Duodenal mucosa (tissue), 2 donors: ENCODE measurements at regions not wholly inside any gene's neighbourhood (a gene's known extent, or its start where the extent isn't known, plus 50 kb on each side); places are given as distances from the start of the nearest gene placed in this dataset.
"Not testable (repeated sequence)": the region's sequence is repeated elsewhere in the genome, so short reads cannot be mapped to it uniquely, and the experiment has no call there.

Experiments
- H3K27ac ChIP-seq: one replicate; pipeline ENCODE4 v1.7.0; 2013; ENCODE audit warnings: low read depth, low read length
- H3K27me3 ChIP-seq, 2 donors: one replicate each; pipeline ENCODE4 v1.7.0; 2013; ENCODE audit warnings: low read length in 2 of 2, control low read depth in 1 of 2; ENCODE audit not compliant: insufficient read depth in 2 of 2, control insufficient read depth in 1 of 2
- H3K36me3 ChIP-seq, 2 donors: one replicate each; pipeline ENCODE4 v1.7.0; 2013; ENCODE audit warnings: low read length in 2 of 2, control low read depth in 1 of 2; ENCODE audit not compliant: insufficient read depth in 2 of 2, control insufficient read depth in 1 of 2
- H3K4me1 ChIP-seq, 2 donors: one replicate each; pipeline ENCODE4 v1.7.0; 2013; ENCODE audit warnings: low read length in 2 of 2, control low read depth in 1 of 2; ENCODE audit not compliant: insufficient read depth in 2 of 2, control insufficient read depth in 1 of 2
- H3K4me3 ChIP-seq, 2 donors: one replicate each; pipeline ENCODE4 v1.7.0; 2013; ENCODE audit warnings: low read length in 2 of 2, low read depth in 1 of 2
- H3K9ac ChIP-seq, 2 donors: one replicate each; pipeline ENCODE4 v1.7.0; 2013; ENCODE audit warnings: low read length in 2 of 2, low read depth in 1 of 2
- H3K9me3 ChIP-seq, 2 donors: one replicate each; pipeline ENCODE4 v1.7.0; 2013; ENCODE audit warnings: low read length in 2 of 2, control low read depth in 1 of 2; ENCODE audit not compliant: control insufficient read depth in 1 of 2

- H3K27ac ChIP-seq = not testable (repeated sequence)
These were observed 549.3 kb upstream of the B3GAT1 start for GRCh38 chr11:134961386-134961785.

GRCh38 chr11:134958870-134959269 is 546.8 kb upstream of the B3GAT1 start:
- Histone ChIP-seq H3K9ac (no peak overlapping the region), H3K4me3 (no peak overlapping the region), H3K27me3 (no peaks in the 10 kb centered on the region), H3K36me3 (no peaks in the 10 kb centered on the region), H3K27ac (no peak overlapping the region), H3K4me1 (no peaks in the 10 kb centered on the region), H3K9me3 (no peaks in the 10 kb centered on the region)

More at GRCh38 chr11:134961386-134961785, 549.3 kb upstream of the B3GAT1 start:
- H3K36me3 ChIP-seq, H3K4me1 ChIP-seq, H3K9ac ChIP-seq, H3K9me3 ChIP-seq, H3K4me3 ChIP-seq, H3K27me3 ChIP-seq: not testable (repeated sequence)

GRCh38 chr11:134958336-134958640 is 546.2 kb upstream of the B3GAT1 start:
- H3K36me3 ChIP-seq = no peaks in the 10 kb centered on the region
- no peak overlapping the region for H3K4me3 ChIP-seq
- H3K4me1 ChIP-seq = no peaks in the 10 kb centered on the region
- no peaks in the 10 kb centered on the region for H3K27me3 ChIP-seq
- H3K9me3 ChIP-seq = no peaks in the 10 kb centered on the region
- no peak overlapping the region for H3K27ac ChIP-seq
- no peak overlapping the region for H3K9ac ChIP-seq

DNA sequence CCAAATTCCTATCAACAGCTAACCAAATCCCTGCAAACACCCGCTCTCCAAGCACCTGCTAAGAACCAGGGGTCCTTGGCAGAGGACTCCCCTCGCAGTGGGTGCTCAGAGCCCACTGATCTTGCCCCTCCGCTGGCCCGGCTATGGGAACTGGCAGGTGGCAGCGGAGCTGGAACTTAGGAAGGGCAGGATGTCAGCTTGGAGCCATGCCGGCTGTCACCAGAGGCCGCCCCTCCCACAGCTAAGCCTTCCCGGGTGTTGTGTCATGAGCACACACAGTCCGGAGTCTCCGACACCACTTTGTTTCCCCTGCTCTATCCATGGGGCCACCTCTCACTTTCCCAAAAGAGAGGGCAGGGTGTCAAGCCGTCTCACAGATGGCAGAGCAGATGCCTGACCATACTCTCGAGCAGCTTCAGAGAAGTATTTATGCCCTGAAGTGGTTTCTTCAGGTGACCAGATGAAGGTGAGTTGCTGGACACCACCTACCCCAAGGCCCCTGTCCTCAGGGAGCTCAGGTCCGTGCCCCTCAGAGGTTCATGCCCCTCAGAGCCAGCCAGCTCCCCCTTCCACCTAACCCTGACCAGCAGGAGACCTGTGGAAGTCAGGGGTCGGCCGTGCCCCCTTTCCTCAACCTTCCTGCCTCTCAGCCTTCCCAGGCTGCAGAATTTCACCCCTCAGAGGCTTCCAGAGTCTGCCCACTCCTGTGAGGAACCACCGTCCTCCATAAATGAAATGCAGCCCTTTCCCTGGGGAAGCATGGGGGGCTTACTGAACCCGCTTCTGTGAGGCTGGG is 545.7 kb upstream of the B3GAT1 start:
- Histone ChIP-seq H3K9me3 (no peaks in the 10 kb centered on the region), H3K27ac (no peak overlapping the region), H3K9ac (no peak overlapping the region), H3K4me1 (no peaks in the 10 kb centered on the region), H3K4me3 (no peak overlapping the region), H3K36me3 (no peaks in the 10 kb centered on the region), H3K27me3 (no peaks in the 10 kb centered on the region)

- Histone ChIP-seq H3K4me3 (no peak overlapping the region), H3K27me3 (no peaks in the 10 kb centered on the region), H3K4me1 (no peaks in the 10 kb centered on the region), H3K36me3 (no peaks in the 10 kb centered on the region), H3K9ac (no peak overlapping the region), H3K9me3 (no peaks in the 10 kb centered on the region), H3K27ac (no peak overlapping the region)
These were observed 544.6 kb upstream of the B3GAT1 start for GRCh38 chr11:134956450-134957210.

DNA sequence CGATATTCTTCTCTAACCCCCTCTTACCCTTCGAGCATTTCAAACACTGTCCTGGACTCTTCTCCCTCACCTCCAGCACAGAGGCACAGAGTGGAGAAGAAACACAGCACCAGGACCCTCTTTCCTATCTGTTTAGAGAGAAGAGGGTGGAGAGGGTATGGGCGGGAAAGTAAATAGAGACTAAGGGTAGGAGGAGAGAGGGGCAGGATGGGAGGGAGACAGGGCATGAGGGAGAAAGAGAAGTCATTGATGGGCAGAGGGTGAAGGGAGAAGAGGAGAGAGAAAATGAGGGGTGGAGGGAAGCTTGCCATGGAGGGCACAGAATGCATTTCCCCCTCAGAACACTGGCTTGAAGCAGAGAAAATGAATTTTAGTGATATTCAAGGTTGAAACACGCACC is 543.9 kb upstream of the B3GAT1 start:
- not testable (repeated sequence) for H3K4me3 ChIP-seq, H3K4me1 ChIP-seq, H3K36me3 ChIP-seq, H3K27me3 ChIP-seq, H3K9ac ChIP-seq, H3K9me3 ChIP-seq, H3K27ac ChIP-seq

- Histone ChIP-seq H3K36me3 (no peaks in the 10 kb centered on the region), H3K4me3 (no peak overlapping the region), H3K9ac (no peak overlapping the region), H3K9me3 (no peaks in the 10 kb centered on the region), H3K4me1 (no peaks in the 10 kb centered on the region), H3K27me3 (no peaks in the 10 kb centered on the region), H3K27ac (no peak overlapping the region)
These were observed 543.2 kb upstream of the B3GAT1 start for GRCh38 chr11:134955281-134955680.

GRCh38 chr11:134954456-134954855 is 542.4 kb upstream of the B3GAT1 start:
- not testable (repeated sequence) for H3K9ac ChIP-seq, H3K36me3 ChIP-seq, H3K27me3 ChIP-seq, H3K4me3 ChIP-seq, H3K27ac ChIP-seq, H3K9me3 ChIP-seq, H3K4me1 ChIP-seq

- H3K27ac ChIP-seq, H3K27me3 ChIP-seq, H3K9ac ChIP-seq, H3K9me3 ChIP-seq, H3K4me1 ChIP-seq, H3K4me3 ChIP-seq, H3K36me3 ChIP-seq: not testable (repeated sequence)
These were observed 541.5 kb upstream of the B3GAT1 start for GRCh38 chr11:134953417-134953970.

- Histone ChIP-seq H3K4me3 (no peak overlapping the region), H3K4me1 (no peaks in the 10 kb centered on the region), H3K27ac (no peak overlapping the region)
These were observed 539.3 kb upstream of the B3GAT1 start for GRCh38 chr11:134951305-134951700.

More at GRCh38 chr11:134951305-134951700, 539.3 kb upstream of the B3GAT1 start:
- no peaks in the 10 kb centered on the region for H3K9me3 ChIP-seq
- H3K27me3 ChIP-seq = no peaks in the 10 kb centered on the region
- H3K9ac ChIP-seq = no peak overlapping the region
- H3K36me3 ChIP-seq = no peaks in the 10 kb centered on the region
